ENCODE measurements at regions not wholly inside any gene's neighbourhood (a gene's known extent, or its start where the extent isn't known, plus 50 kb on each side); places are given as distances from the start of the nearest gene placed in this dataset.
A peak's percentile ranks its signal among the peaks of the same experiment; 100 is the strongest.
"Not testable (repeated sequence)": the region's sequence is repeated elsewhere in the genome, so short reads cannot be mapped to it uniquely, and the experiment has no call there.

- in situ Hi-C loops (cut with MboI; ENCODE audit: low pct_unique_long_range_greater_than_20kb, low sequenced_read_pairs): no loop called here
Measured at GRCh38 chr15:79492065-79492464, 59.9 kb downstream of the MINAR1 start.

GRCh38 chr15:79494384-79494909 lies 62.3 kb downstream of the MINAR1 start:
- DNase-seq: no peak
- in situ Hi-C loops (cut with MboI; ENCODE audit: low pct_unique_long_range_greater_than_20kb, low sequenced_read_pairs): no loop called here

More at GRCh38 chr15:79492065-79492464, 59.9 kb downstream of the MINAR1 start:
- DNase-seq: no peak

- DNase-seq: no peak
- in situ Hi-C loops (cut with MboI; ENCODE audit: low pct_unique_long_range_greater_than_20kb, low sequenced_read_pairs): no loop called here
Measured at GRCh38 chr15:79494963-79495755, 63.0 kb downstream of the MINAR1 start.

DNA sequence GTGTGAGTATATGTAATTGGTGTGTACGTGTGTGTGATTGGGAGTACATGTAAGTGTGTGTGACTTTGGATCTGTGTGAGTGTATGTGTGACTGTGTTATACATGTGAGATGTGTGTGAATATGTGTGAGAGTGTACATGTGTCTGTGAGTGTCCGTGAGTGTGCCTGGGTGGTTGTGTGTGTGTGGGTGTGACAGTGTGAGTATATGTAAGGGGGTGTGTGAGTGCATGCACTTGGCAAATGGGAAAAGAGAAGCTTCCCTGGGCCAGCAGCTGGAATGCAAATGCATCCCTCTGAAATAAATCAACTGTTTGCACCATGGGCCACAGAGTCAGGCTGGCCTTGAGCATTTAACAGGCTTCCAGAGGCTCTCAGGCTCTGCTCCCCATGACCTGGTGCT lies 63.6 kb downstream of the MINAR1 start:
- DNase-seq: no peak
- in situ Hi-C loops (cut with MboI; ENCODE audit: low pct_unique_long_range_greater_than_20kb, low sequenced_read_pairs): no loop called here

DNA sequence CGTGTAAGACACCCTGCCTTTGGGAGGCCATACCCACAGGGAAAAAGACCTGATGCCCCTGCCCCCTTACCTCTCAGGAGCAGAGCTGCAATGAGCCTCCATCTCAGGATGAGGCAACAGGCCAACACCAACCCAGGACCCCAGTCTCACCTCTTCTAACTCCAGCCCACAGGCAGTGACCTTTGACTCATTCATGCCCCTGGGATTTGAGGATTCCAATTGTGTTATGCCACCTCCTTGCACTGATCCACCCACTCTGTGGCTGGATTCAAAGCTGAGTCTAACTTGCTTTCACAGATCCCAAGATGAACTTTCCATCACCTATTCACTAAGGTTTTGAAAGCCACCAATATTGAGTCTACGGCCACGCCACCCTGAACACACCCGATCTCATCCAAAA lies 64.7 kb downstream of the MINAR1 start:
- in situ Hi-C loops (cut with MboI; ENCODE audit: low pct_unique_long_range_greater_than_20kb, low sequenced_read_pairs): no loop called here
- no peak for DNase-seq

GRCh38 chr15:79501086-79501485 lies 69.0 kb downstream of the MINAR1 start:
- no peak for DNase-seq
- in situ Hi-C loops (cut with MboI; ENCODE audit: low pct_unique_long_range_greater_than_20kb, low sequenced_read_pairs): no loop called here

DNA sequence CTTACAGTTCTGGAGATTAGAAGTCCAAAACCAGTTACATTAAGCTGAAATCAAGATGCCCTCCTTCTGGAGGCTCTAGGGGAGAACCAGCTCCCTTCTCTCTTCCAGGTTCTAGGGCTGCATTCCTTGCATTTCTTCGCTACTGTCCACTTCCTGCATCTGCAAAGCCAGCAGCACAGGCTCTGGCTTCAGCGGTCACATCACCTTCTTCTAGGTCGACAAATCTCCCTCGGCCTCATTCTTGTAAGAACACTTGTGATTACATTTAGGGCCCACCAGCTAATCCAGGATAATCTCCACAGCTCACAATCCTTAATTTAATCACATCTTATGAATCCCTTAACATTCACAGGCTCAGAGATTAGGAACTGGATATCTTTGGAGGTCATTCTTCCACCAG lies 73.8 kb downstream of the MINAR1 start:
- in situ Hi-C loops (cut with MboI; ENCODE audit: low pct_unique_long_range_greater_than_20kb, low sequenced_read_pairs): no loop called here
- no peak for DNase-seq

GRCh38 chr15:79512844-79513243 lies 80.7 kb downstream of the MINAR1 start:
- DNase-seq; in situ Hi-C loops (cut with MboI; ENCODE audit: low pct_unique_long_range_greater_than_20kb, low sequenced_read_pairs): not testable (repeated sequence)

DNA sequence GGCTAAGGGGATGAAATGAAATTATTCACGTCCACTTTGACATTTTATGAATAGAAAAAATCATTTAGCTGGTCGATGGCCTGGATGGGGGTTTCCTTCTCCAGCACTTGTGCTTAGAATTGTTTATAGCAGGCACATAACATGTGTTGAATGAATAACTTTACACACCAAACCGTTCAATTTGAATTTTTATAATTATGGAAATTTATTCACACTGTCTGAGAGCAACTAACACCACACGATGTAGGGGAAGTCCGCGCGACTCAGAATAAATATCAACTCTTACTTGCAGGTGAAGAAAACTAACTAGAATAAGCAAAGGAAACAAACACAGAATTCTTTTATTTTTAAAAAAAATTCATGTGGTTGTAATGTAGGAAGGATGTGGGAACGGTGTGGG lies 81.3 kb downstream of the MINAR1 start:
- no peak for DNase-seq
- in situ Hi-C loops (cut with MboI; ENCODE audit: low pct_unique_long_range_greater_than_20kb, low sequenced_read_pairs): no loop called here

DNA sequence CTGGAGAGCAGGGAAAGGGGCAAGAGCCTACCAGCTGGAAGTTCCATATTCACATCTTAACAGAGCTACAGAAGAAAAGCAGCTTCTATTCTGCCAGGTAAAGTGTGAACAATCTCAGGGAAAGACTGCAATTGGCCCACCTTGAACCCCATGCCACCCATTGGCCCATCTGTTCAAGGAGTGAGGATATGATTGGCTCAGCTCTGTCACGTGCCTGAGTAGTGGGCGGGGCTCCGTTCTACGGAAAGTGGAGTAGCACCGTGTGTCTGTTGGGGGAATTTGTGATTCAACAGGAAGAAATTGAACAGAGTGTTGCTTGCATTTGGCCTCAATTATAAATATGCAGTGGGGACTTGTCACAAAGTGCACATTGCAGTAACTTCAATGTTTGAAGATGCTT lies 81.8 kb downstream of the MINAR1 start:
- in situ Hi-C loops (cut with MboI; ENCODE audit: low pct_unique_long_range_greater_than_20kb, low sequenced_read_pairs): no loop called here
- DNase-seq: peak; percentile 12

DNA sequence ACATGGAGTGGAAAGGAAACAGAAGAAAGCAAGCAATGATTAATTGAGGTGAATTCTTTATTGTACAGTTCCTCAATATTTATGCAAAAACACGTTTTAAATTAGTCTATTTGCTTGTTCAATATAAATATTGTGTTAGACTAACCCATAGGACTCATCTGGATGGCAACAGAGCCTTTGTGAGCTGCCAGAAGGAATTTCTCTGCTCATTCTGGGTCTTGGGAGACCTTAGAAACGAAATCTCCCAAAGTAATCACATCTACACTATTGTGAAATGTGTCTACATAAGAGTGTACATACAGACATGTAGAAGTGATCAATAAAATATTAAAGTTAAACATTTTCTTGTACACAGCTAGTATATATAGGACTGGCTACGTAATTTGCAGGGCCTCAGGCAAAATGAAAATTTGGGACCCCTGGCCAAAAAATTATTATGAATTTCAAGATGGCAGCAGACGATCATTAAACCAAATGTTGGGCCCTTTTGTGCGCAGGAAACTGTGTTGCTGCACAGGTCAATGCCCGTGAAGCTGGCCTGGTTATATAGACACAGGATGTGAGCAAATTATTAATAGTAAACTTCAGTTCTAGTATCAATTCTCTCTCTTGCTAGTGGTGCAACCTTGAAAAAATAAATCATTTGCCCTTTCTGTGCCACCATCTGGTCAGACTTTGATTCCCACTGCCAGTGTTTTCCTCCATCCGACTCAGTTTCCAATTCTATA lies 83.3 kb downstream of the MINAR1 start:
- in situ Hi-C loops (cut with MboI; ENCODE audit: low pct_unique_long_range_greater_than_20kb, low sequenced_read_pairs): no loop called here
- DNase-seq: no peak

DNA sequence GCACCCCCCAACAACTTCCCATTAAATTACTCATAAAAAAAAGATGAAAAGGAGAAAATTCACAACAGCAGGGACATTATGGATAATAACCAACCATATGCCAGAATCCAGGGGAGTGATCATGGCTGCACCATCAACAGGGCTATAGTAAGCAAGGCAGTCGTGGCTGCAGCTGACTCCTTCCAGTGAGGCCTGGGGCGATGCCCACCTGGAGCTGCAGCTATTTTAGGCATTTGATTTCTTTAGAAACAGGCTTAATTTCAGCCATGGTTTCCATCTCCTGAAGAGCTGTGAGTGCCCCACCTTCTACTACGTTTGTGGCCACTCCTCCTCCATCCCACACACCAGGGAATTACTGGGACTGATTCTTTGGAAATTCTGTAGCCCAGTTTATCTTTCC lies 84.0 kb downstream of the MINAR1 start:
- no peak for DNase-seq
- in situ Hi-C loops (cut with MboI; ENCODE audit: low pct_unique_long_range_greater_than_20kb, low sequenced_read_pairs): no loop called here

GRCh38 chr15:79516646-79517045 lies 84.5 kb downstream of the MINAR1 start:
- in situ Hi-C loops (cut with MboI; ENCODE audit: low pct_unique_long_range_greater_than_20kb, low sequenced_read_pairs): no loop called here
- DNase-seq: no peak

DNA sequence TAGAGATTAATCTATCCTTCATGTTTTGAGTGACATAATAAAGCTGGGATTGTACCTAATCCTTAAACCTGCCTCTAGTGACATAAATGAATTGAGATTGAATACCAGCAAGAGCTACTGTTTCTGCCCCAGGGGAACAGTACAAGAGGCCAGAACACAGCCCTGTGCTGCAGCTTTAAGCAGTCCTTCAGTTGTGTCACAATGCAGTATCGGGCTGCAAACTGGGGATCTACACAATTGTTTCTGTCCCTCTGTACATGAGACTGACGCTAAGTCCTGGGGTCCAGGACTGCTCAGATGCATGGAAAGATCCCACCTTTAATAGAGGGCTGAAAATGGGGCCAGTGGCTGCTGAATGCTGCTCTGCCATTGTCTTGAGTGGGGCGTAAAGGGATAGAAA lies 87.5 kb downstream of the MINAR1 start:
- no peak for DNase-seq

DNA sequence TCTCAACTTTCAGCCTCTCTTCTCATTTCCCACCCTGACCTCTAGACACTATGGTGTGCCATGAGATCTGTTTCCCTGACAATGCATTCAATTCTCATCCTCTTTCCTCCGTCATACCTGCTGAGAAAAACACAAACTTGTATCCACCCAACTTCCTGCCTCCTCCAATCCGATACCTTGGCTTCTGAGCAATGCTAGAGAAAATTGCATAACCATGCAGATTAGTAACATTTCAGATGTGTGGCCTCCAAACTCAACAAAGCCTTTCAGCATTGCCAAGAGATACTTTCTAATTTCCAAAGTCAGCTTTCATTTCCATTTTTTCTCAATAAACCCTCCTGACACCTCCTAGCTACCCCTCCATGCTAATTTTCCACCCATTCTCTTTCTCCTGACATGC lies 88.5 kb downstream of the MINAR1 start:
- in situ Hi-C loops (cut with MboI; ENCODE audit: low pct_unique_long_range_greater_than_20kb, low sequenced_read_pairs): no loop called here
- DNase-seq: no peak

More for the DNA sequence above, 87.5 kb downstream of the MINAR1 start:
- in situ Hi-C loops (cut with MboI; ENCODE audit: low pct_unique_long_range_greater_than_20kb, low sequenced_read_pairs): no loop called here

GRCh38 chr15:79522656-79523055 lies 90.5 kb downstream of the MINAR1 start:
- no peak for DNase-seq
- in situ Hi-C loops (cut with MboI; ENCODE audit: low pct_unique_long_range_greater_than_20kb, low sequenced_read_pairs): no loop called here

GRCh38 chr15:79523266-79523665 lies 91.1 kb downstream of the MINAR1 start:
- no peak for DNase-seq
- in situ Hi-C loops (cut with MboI; ENCODE audit: low pct_unique_long_range_greater_than_20kb, low sequenced_read_pairs): no loop called here

- in situ Hi-C loops (cut with MboI; ENCODE audit: low pct_unique_long_range_greater_than_20kb, low sequenced_read_pairs): no loop called here
- DNase-seq: no peak
Measured at GRCh38 chr15:79524531-79524930, 92.4 kb downstream of the MINAR1 start.

- DNase-seq: no peak
- in situ Hi-C loops (cut with MboI; ENCODE audit: low pct_unique_long_range_greater_than_20kb, low sequenced_read_pairs): no loop called here
Measured at GRCh38 chr15:79526376-79526775, 94.2 kb downstream of the MINAR1 start.

- in situ Hi-C loops (cut with MboI; ENCODE audit: low pct_unique_long_range_greater_than_20kb, low sequenced_read_pairs): no loop called here
- DNase-seq: no peak
Measured at GRCh38 chr15:79527821-79528220, 95.7 kb downstream of the MINAR1 start.
